WTC11 (cell line): ENCODE measurements at regions not wholly inside any gene's neighbourhood (a gene's known extent, or its start where the extent isn't known, plus 50 kb on each side); places are given as distances from the start of the nearest gene placed in this dataset.

ENCODE experiments used
- ATAC-seq: fragments of 200-7000 bp; cut with Tn5 transposase; 2 replicates; pipeline ENCODE4 v1.10.0; 2021; ENCODE audit warnings: mild to moderate bottlenecking, moderate library complexity
- CTCF ChIA-PET: fragments of 300-600 bp; sonication (Branson Sonifier 250); formaldehyde crosslinking; loops from one replicate; lab custom pipeline; 2021; ENCODE audit warnings: antibody characterized with exemption; lab: Charles Lee
- POLR2A ChIA-PET: fragments of 350-600 bp; sonication (Branson Sonifier 250); formaldehyde crosslinking; loops from one replicate; lab custom pipeline; 2021; ENCODE audit warnings: antibody characterized with exemption; lab: Charles Lee
- DNase-seq: peaks from one replicate; pipeline ENCODE4 v3.0.0; 2021; ENCODE audit warnings: low spot score
- H3K27ac Mint-ChIP-seq: 2 replicates; pipeline ENCODE4 v1.8.0; 2021; ENCODE audit warnings: mixed read lengths
- H3K27me3 Mint-ChIP-seq: 2 replicates; pipeline ENCODE4 v1.8.0; 2021; ENCODE audit warnings: low read depth, mild to moderate bottlenecking, moderate library complexity, mixed read lengths
- H3K36me3 Mint-ChIP-seq: 2 replicates; pipeline ENCODE4 v1.8.0; 2021; ENCODE audit warnings: mixed read lengths
- H3K4me1 Mint-ChIP-seq: 2 replicates; pipeline ENCODE4 v1.8.0; 2022; ENCODE audit warnings: mixed read lengths
- H3K4me3 Mint-ChIP-seq: 2 replicates; pipeline ENCODE4 v1.8.0; 2021; ENCODE audit warnings: mild to moderate bottlenecking, moderate library complexity, mixed read lengths
- H3K9me3 Mint-ChIP-seq: 2 replicates; pipeline ENCODE4 v1.8.0; 2021; ENCODE audit warnings: mixed read lengths
- CBFB ChIP-seq: sonication (generic); formaldehyde crosslinking; IDR thresholded peaks from 2 replicates; pipeline ENCODE4 v1.8.1; 2022; ENCODE audit warnings: mild to moderate bottlenecking, low read depth, missing genetic modification reagents
- CREB1 ChIP-seq: sonication (generic); formaldehyde crosslinking; IDR thresholded peaks from 2 replicates; pipeline ENCODE4 v1.8.0; 2023; ENCODE audit warnings: mild to moderate bottlenecking, missing genetic modification reagents
- ELF4 ChIP-seq: sonication (generic); formaldehyde crosslinking; IDR thresholded peaks from 2 replicates; pipeline ENCODE4 v1.8.1; 2022; ENCODE audit warnings: low read depth, mild to moderate bottlenecking, moderate library complexity, missing genetic modification reagents
- ETV6 ChIP-seq: sonication (generic); formaldehyde crosslinking; IDR thresholded peaks from 2 replicates; pipeline ENCODE4 v1.8.1; 2022; ENCODE audit warnings: mild to moderate bottlenecking, missing genetic modification reagents
- FOXJ3 ChIP-seq: sonication (generic); formaldehyde crosslinking; IDR thresholded peaks from 2 replicates; pipeline ENCODE4 v1.9.0; 2021; ENCODE audit warnings: missing genetic modification reagents, mild to moderate bottlenecking, borderline replicate concordance
- FOXP1 ChIP-seq: sonication (generic); formaldehyde crosslinking; IDR thresholded peaks from 2 replicates; pipeline ENCODE4 v1.8.0; 2022; ENCODE audit warnings: missing genetic modification reagents, mild to moderate bottlenecking, moderate library complexity, borderline replicate concordance
- JUN ChIP-seq: sonication (generic); formaldehyde crosslinking; IDR thresholded peaks from 2 replicates; pipeline ENCODE4 v1.8.0; 2023; ENCODE audit warnings: mild to moderate bottlenecking, missing genetic modification reagents
- KAT7 ChIP-seq: sonication (generic); formaldehyde crosslinking; IDR thresholded peaks from 2 replicates; pipeline ENCODE4 v1.8.1; 2023; ENCODE audit warnings: missing genetic modification reagents, mild to moderate bottlenecking, borderline replicate concordance
- MXD4 ChIP-seq: fragments of 250-450 bp; sonication (Bioruptor Pico); IDR thresholded peaks from 2 replicates; pipeline ENCODE4 v1.8.0; 2021; ENCODE audit warnings: mild to moderate bottlenecking, moderate library complexity, borderline replicate concordance
- MYBL2 ChIP-seq: sonication (generic); formaldehyde crosslinking; IDR thresholded peaks from 2 replicates; pipeline ENCODE4 v1.8.1; 2023; ENCODE audit warnings: mild to moderate bottlenecking, moderate library complexity, missing genetic modification reagents
- NFATC4 ChIP-seq: fragments of 250-450 bp; sonication (Bioruptor Pico); IDR thresholded peaks from 2 replicates; pipeline ENCODE4 v1.9.0; 2021; ENCODE audit warnings: mild to moderate bottlenecking
- NFE2L1 ChIP-seq: sonication (generic); formaldehyde crosslinking; IDR thresholded peaks from 2 replicates; pipeline ENCODE4 v1.8.1; 2023; ENCODE audit warnings: missing genetic modification reagents
- NR1H2 ChIP-seq: sonication (generic); formaldehyde crosslinking; IDR thresholded peaks from 2 replicates; pipeline ENCODE4 v1.9.0; 2021; ENCODE audit warnings: mild to moderate bottlenecking, moderate library complexity, missing genetic modification reagents
- PRRX2 ChIP-seq: fragments of 250-450 bp; sonication (Bioruptor Pico); IDR thresholded peaks from 2 replicates; pipeline ENCODE4 v1.8.0; 2021; ENCODE audit warnings: mild to moderate bottlenecking
- TEAD1 ChIP-seq: sonication (generic); formaldehyde crosslinking; IDR thresholded peaks from 2 replicates; pipeline ENCODE4 v1.8.0; 2022; ENCODE audit warnings: mild to moderate bottlenecking, missing genetic modification reagents
- ZNF219 ChIP-seq: sonication (generic); formaldehyde crosslinking; IDR thresholded peaks from 2 replicates; pipeline ENCODE4 v1.8.0; 2023; ENCODE audit warnings: missing genetic modification reagents, mild to moderate bottlenecking, borderline replicate concordance
- ZNF232 ChIP-seq: sonication (generic); formaldehyde crosslinking; IDR thresholded peaks from 2 replicates; pipeline ENCODE4 v1.8.0; 2022; ENCODE audit warnings: mild to moderate bottlenecking, missing genetic modification reagents
- ZNF263 ChIP-seq: sonication (generic); formaldehyde crosslinking; IDR thresholded peaks from 2 replicates; pipeline ENCODE4 v1.8.1; 2022; ENCODE audit warnings: low read depth, mild to moderate bottlenecking, moderate library complexity, missing genetic modification reagents
- ZNF317 ChIP-seq: sonication (generic); formaldehyde crosslinking; IDR thresholded peaks from 2 replicates; pipeline ENCODE4 v1.8.1; 2023; ENCODE audit warnings: low read depth, mild to moderate bottlenecking, moderate library complexity, missing genetic modification reagents, borderline replicate concordance
- ZNF396 ChIP-seq: fragments of 250-450 bp; sonication (Bioruptor Pico); IDR thresholded peaks from 2 replicates; pipeline ENCODE4 v1.8.0; 2021; ENCODE audit warnings: mild to moderate bottlenecking, moderate library complexity, borderline replicate concordance
- ZNF423 ChIP-seq: fragments of 250-450 bp; sonication (Bioruptor Pico); IDR thresholded peaks from 2 replicates; pipeline ENCODE4 v2.1.2; 2022; ENCODE audit warnings: mild to moderate bottlenecking, moderate library complexity
- TF ChIP-seq, protein P1 (sequence below): sonication (generic); formaldehyde crosslinking; IDR thresholded peaks from 2 replicates; pipeline ENCODE4 v1.8.1; 2023; ENCODE audit warnings: mild to moderate bottlenecking, missing genetic modification reagents, moderate library complexity
- TF ChIP-seq, protein P2 (sequence below): sonication (generic); formaldehyde crosslinking; IDR thresholded peaks from 2 replicates; pipeline ENCODE4 v1.8.1; 2022; ENCODE audit warnings: mild to moderate bottlenecking, moderate library complexity, missing genetic modification reagents
- TF ChIP-seq, protein P3 (sequence below): sonication (generic); formaldehyde crosslinking; IDR thresholded peaks from 2 replicates; pipeline ENCODE4 v1.8.1; 2023; ENCODE audit warnings: mild to moderate bottlenecking, missing genetic modification reagents, borderline replicate concordance
- TF ChIP-seq, protein P4 (sequence below): fragments of 250-450 bp; sonication (Bioruptor Pico); IDR thresholded peaks from 2 replicates; pipeline ENCODE4 v1.8.0; 2021; ENCODE audit warnings: mild to moderate bottlenecking

DNA sequence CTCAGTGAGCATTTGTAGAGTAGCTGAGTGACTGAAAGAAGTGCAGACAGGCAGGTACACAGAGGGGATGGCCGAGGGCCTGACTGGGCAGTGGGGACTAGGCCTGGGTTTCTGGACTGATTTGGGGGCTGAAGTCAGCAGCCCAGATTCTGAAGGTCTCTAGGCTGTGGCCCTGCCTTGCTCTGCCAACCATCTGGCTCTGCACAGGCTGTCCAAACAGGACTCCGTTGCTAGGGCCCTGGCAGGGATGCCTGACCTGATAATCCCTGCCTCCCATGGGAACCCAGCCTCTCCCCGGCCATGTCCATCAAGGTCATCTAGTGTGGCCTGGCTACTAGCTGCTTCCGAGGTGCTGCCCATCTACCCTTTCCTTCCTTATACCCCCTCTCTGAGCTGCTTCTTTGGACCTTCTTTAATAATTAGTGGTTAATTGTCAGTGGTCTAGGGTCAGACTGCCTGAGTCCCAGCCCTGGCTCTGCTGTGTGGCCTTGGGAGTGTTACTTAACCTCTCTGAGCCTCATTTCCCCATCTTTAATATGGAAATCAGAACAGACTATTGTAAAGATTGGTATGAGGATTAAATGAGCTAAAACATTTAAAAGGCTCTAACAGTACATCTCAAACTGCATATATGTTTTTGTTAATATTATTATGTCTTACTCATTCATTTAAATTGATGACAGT lies 137.9 kb downstream of the VEGFA start:
- ChIA-PET POLR2A (interaction anchor here (0.6 kb wide), 4 partner anchors 8 to 138 kb away, joined by 3 to 4 read pairs (median 4); no protein-coding TSS in a partner anchor), CTCF (interaction anchor here (0.8 to 1.8 kb wide), 7 partner anchors 21 to 171 kb away, joined by 3 to 4 read pairs (median 3); no protein-coding TSS in a partner anchor)
- Mint-ChIP-seq H3K4me1 (peaks cover 30% of the 10 kb centered on the region), H3K27me3 (no peaks in the 10 kb centered on the region; the same call in 1 of the 2 replicates), H3K27ac (no peak overlapping the region), H3K36me3 (no peaks in the 10 kb centered on the region), H3K4me3 (no peak overlapping the region), H3K9me3 (no peaks in the 10 kb centered on the region)
- DNase-seq: no peak
- no peak for ATAC-seq
- no peak for TF ChIP-seq JUN (CRISPR knock-in tag)
- TF ChIP-seq FOXJ3 (CRISPR knock-in tag): no peak
- TF ChIP-seq KAT7 (CRISPR knock-in tag): no peak
- no peak for TF ChIP-seq ZNF317 (CRISPR knock-in tag)
- no peak for TF ChIP-seq CBFB (CRISPR knock-in tag)
- no peak for TF ChIP-seq MXD4 (CRISPR knock-in tag)
- TF ChIP-seq, protein P1, sequence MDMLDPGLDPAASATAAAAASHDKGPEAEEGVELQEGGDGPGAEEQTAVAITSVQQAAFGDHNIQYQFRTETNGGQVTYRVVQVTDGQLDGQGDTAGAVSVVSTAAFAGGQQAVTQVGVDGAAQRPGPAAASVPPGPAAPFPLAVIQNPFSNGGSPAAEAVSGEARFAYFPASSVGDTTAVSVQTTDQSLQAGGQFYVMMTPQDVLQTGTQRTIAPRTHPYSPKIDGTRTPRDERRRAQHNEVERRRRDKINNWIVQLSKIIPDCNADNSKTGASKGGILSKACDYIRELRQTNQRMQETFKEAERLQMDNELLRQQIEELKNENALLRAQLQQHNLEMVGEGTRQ (CRISPR knock-in tag): no peak
- TF ChIP-seq, protein P2, sequence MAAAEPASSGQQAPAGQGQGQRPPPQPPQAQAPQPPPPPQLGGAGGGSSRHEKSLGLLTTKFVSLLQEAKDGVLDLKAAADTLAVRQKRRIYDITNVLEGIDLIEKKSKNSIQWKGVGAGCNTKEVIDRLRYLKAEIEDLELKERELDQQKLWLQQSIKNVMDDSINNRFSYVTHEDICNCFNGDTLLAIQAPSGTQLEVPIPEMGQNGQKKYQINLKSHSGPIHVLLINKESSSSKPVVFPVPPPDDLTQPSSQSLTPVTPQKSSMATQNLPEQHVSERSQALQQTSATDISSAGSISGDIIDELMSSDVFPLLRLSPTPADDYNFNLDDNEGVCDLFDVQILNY: no peak
- no peak for TF ChIP-seq ZNF423
- TF ChIP-seq NFE2L1 (CRISPR knock-in tag): no peak
- no peak for TF ChIP-seq NR1H2 (CRISPR knock-in tag)
- TF ChIP-seq, protein P3, sequence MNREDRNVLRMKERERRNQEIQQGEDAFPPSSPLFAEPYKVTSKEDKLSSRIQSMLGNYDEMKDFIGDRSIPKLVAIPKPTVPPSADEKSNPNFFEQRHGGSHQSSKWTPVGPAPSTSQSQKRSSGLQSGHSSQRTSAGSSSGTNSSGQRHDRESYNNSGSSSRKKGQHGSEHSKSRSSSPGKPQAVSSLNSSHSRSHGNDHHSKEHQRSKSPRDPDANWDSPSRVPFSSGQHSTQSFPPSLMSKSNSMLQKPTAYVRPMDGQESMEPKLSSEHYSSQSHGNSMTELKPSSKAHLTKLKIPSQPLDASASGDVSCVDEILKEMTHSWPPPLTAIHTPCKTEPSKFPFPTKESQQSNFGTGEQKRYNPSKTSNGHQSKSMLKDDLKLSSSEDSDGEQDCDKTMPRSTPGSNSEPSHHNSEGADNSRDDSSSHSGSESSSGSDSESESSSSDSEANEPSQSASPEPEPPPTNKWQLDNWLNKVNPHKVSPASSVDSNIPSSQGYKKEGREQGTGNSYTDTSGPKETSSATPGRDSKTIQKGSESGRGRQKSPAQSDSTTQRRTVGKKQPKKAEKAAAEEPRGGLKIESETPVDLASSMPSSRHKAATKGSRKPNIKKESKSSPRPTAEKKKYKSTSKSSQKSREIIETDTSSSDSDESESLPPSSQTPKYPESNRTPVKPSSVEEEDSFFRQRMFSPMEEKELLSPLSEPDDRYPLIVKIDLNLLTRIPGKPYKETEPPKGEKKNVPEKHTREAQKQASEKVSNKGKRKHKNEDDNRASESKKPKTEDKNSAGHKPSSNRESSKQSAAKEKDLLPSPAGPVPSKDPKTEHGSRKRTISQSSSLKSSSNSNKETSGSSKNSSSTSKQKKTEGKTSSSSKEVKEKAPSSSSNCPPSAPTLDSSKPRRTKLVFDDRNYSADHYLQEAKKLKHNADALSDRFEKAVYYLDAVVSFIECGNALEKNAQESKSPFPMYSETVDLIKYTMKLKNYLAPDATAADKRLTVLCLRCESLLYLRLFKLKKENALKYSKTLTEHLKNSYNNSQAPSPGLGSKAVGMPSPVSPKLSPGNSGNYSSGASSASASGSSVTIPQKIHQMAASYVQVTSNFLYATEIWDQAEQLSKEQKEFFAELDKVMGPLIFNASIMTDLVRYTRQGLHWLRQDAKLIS (CRISPR knock-in tag): no peak
- TF ChIP-seq ELF4 (CRISPR knock-in tag): no peak
- no peak for TF ChIP-seq ZNF232
- TF ChIP-seq ZNF263: no peak

DNA sequence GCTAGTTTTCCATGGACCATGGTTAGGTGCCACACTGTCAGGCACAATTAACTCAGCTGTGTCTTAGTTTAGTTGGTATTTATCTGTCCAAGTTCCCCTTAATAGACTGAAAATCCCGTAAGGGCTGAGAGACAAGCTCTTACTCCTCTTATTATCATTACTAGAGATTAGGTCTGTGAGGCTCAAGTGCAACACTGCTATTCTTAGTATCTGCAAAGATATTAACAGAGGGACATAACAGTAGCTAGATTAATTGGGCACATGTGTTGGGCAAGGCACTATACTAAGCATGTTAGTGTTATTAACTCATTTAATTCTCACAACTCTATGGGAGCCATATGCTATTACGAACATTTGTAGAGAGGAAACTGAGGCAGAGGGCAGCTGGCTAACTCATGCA lies 137.3 kb downstream of the VEGFA start:
- CTCF ChIA-PET: interaction anchor here (1.2 to 1.8 kb wide), 2 partner anchors 149 to 172 kb away, joined by 4 read pairs; no protein-coding TSS in a partner anchor
- H3K27me3 Mint-ChIP-seq: no peaks in the 10 kb centered on the region; the same call in 1 of the 2 replicates
- H3K4me3 Mint-ChIP-seq: no peak overlapping the region
- no peaks in the 10 kb centered on the region for H3K9me3 Mint-ChIP-seq
- DNase-seq (no peak), ATAC-seq (no peak)
- POLR2A ChIA-PET: no interaction called here
- H3K36me3 Mint-ChIP-seq: no peaks in the 10 kb centered on the region
- H3K4me1 Mint-ChIP-seq: peaks cover 30% of the 10 kb centered on the region
- TF ChIP-seq ZNF317 (CRISPR knock-in tag): no peak
- no peak for TF ChIP-seq NFE2L1 (CRISPR knock-in tag)
- TF ChIP-seq, protein P4, sequence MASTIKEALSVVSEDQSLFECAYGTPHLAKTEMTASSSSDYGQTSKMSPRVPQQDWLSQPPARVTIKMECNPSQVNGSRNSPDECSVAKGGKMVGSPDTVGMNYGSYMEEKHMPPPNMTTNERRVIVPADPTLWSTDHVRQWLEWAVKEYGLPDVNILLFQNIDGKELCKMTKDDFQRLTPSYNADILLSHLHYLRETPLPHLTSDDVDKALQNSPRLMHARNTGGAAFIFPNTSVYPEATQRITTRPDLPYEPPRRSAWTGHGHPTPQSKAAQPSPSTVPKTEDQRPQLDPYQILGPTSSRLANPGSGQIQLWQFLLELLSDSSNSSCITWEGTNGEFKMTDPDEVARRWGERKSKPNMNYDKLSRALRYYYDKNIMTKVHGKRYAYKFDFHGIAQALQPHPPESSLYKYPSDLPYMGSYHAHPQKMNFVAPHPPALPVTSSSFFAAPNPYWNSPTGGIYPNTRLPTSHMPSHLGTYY (CRISPR knock-in tag): no peak
- TF ChIP-seq MYBL2 (CRISPR knock-in tag): no peak
- TF ChIP-seq NR1H2 (CRISPR knock-in tag): no peak
- no peak for TF ChIP-seq ZNF396 (CRISPR knock-in tag)
- no peak for TF ChIP-seq FOXP1
- TF ChIP-seq CREB1 (CRISPR knock-in tag): no peak
- TF ChIP-seq TEAD1 (CRISPR knock-in tag): no peak
- no peak for TF ChIP-seq ETV6
- no peak for TF ChIP-seq NFATC4 (CRISPR knock-in tag)
- TF ChIP-seq PRRX2 (CRISPR knock-in tag): no peak
- no peak for TF ChIP-seq ZNF219 (CRISPR knock-in tag)
- H3K27ac Mint-ChIP-seq: no peak overlapping the region
